ENCODE measurements at regions not wholly inside any gene's neighbourhood (a gene's known extent, or its start where the extent isn't known, plus 50 kb on each side); places are given as distances from the start of the nearest gene placed in this dataset.
"Not testable (repeated sequence)": the region's sequence is repeated elsewhere in the genome, so short reads cannot be mapped to it uniquely, and the experiment has no call there.

DNA sequence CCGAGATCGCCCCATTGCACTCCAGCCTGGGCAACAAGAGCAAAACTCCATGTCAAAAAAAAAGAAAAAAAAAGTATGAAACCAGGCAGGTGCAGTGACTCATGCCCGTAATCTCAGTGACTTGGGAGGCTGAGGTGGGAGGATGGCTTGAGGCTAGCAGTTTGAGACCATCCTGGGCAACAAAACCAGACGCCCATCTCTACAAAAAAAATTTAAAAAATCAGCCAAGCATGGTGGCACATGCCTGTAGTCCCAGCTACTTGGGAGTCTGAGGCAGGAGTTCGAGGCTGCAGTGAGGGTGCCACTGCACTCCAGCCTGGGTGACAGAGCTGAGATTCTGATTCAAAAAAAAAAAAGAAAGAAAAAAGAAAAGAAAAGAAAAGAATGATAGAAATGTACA lies 277.8 kb downstream of the MYCN start:
- TF ChIP-seq, protein P1, sequence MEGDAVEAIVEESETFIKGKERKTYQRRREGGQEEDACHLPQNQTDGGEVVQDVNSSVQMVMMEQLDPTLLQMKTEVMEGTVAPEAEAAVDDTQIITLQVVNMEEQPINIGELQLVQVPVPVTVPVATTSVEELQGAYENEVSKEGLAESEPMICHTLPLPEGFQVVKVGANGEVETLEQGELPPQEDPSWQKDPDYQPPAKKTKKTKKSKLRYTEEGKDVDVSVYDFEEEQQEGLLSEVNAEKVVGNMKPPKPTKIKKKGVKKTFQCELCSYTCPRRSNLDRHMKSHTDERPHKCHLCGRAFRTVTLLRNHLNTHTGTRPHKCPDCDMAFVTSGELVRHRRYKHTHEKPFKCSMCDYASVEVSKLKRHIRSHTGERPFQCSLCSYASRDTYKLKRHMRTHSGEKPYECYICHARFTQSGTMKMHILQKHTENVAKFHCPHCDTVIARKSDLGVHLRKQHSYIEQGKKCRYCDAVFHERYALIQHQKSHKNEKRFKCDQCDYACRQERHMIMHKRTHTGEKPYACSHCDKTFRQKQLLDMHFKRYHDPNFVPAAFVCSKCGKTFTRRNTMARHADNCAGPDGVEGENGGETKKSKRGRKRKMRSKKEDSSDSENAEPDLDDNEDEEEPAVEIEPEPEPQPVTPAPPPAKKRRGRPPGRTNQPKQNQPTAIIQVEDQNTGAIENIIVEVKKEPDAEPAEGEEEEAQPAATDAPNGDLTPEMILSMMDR (IDR thresholded peaks at IDR 0.05; ENCODE audit: insufficient read depth, low read depth, low read length, missing control alignments), result no peak
- H3K4me3 ChIP-seq (ENCODE audit: low read length), result no peak overlapping the region
- DNase-seq (ENCODE audit: low read depth), result no peak

DNA sequence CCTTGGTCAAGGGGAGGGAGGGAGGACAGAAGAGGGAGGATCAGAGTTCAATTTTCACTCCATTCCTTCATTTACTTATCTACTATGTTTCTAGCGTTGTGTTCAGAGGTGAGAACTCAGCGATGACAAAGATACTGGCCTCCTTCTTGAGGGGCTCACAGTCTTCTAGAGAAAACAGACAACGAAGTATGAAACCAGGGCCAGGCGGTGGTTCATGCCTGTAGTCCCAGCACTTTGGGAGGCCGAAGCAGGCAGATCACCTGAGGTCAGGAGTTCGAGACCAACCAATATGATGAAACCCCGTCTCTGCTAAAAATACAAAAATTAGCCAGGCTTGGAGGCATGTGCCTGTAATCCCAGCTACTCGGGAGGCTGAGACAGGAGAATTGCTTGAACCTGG lies 277.4 kb downstream of the MYCN start:
- not testable (repeated sequence) for H3K4me3 ChIP-seq (ENCODE audit: low read length); DNase-seq (ENCODE audit: low read depth)

DNA sequence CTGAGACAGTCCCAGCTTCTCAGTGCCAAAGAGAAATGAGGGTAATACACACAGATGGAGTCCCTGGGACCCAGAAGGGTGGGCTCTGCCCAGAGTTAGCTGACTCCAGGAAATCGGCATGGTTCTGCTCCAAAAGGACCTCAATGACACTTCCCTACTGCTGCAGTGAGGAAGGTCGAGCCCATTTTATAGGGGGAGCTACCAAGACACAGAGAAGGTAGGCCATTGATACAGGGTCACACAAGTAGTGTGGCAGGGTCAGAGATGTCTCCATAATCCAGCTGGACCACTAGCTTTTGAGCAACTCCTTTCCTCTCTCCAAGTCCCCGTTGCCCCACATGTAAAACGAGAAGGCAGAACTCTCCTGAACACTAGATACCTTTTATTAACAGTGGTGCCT lies 276.9 kb downstream of the MYCN start:
- TF ChIP-seq, protein P1 (IDR thresholded peaks at IDR 0.05; ENCODE audit: insufficient read depth, low read depth, low read length, missing control alignments), result no peak
- no peak for DNase-seq (ENCODE audit: low read depth)
- H3K4me3 ChIP-seq (ENCODE audit: low read length), result no peak overlapping the region

DNA sequence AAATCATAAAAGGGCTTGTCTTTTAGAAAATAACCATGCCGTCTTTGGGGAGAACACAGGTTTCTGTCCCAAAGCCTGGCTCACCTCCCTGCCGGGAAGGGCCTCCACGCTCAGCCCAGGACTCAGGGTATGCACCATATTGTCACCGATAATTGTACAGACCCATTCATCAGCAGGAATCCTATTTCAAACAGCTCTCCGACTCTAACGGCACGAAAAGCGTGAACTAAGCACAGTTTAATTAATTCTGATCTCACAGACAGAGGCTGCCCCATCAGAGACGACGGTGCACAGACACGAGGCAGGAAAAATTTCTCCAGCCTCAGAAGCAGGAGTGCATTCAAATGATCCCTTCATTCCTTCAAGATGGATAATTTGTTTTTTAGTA lies 276.2 kb downstream of the MYCN start:
- no peak overlapping the region for H3K4me3 ChIP-seq (ENCODE audit: low read length)
- DNase-seq (ENCODE audit: low read depth), result no peak
- TF ChIP-seq, protein P1 (IDR thresholded peaks at IDR 0.05; ENCODE audit: insufficient read depth, low read depth, low read length, missing control alignments), result no peak

DNA sequence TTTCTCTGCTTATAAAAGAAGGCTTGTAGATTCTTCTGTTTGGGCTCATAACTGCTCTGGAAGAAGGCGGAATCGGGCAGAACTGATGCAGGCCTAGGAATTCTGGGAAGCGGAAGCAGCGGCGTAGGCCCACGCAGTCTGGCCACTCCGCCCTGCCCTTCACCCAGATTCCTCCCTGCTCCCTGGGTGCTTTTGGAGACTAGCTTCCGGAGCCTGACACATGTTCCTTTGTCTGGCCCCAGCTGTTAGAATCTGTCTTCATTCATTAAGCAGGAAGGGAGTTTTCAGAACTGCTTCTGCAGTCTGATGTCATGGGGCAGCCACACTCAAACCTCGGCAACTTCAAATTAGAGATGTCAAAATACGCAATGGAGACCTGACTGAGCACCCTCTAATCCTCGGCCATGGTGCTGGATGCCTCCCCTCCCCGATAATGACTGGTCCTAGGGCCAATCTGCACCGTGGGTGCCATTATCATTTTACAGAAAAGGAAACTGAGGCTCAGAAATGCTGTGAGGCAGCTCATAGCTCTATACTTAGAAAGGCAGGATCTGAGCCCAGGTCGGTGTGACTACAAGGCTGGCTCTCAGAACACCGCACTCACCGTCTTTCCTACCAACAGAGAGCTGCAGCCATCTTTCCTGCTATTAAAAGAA lies 275.7 kb downstream of the MYCN start:
- no peak overlapping the region for H3K4me3 ChIP-seq (ENCODE audit: low read length)
- DNase-seq (ENCODE audit: low read depth), result no peak
- TF ChIP-seq, protein P1 (IDR thresholded peaks at IDR 0.05; ENCODE audit: insufficient read depth, low read depth, low read length, missing control alignments), result no peak

DNA sequence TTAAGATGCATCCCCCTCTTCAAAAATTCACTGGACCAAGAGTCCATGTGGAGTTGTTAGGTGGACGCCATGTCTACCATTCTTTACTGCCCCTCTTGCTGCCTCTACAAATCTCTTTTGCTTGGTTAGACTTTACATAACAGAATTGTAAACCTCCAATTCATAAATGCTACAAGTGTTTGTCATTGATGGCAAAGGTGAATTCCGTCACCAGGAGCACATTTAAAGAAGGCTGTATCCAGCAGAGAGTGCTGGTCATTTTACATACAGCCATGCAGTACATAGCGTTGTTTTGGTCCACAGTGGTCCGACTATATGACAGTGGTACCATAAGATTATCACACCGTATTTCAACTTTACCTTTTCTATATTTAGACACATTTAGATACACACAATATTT lies 274.5 kb downstream of the MYCN start:
- no peak for DNase-seq (ENCODE audit: low read depth)
- H3K4me3 ChIP-seq (ENCODE audit: low read length), result no peak overlapping the region
- TF ChIP-seq, protein P1 (IDR thresholded peaks at IDR 0.05; ENCODE audit: insufficient read depth, low read depth, low read length, missing control alignments), result no peak

DNA sequence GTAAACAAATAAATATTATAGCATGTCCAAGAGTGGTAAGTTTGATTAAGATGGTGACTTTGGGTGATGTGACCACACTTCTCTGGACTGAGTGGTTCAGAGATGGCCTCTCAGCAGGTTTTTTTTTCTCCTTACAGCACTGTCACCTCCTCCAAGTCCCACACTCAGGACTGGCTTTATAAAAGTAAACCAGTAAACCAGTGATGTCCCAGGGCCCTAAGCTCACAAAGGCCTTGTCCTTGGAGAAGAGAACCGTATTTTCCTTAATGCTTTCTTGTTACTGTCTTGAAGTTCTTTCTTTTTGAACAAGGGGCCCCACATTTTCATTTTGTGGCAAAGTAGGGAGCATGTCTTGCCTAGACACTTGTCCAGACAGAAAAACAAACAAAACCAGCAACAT lies 274.0 kb downstream of the MYCN start:
- TF ChIP-seq, protein P1 (IDR thresholded peaks at IDR 0.05; ENCODE audit: insufficient read depth, low read depth, low read length, missing control alignments), result no peak
- no peak overlapping the region for H3K4me3 ChIP-seq (ENCODE audit: low read length)

More for the DNA sequence above, 274.0 kb downstream of the MYCN start:
- no peak for DNase-seq (ENCODE audit: low read depth)

Measured in epithelial cell of esophagus (primary cell).